WTC11 (cell line): ENCODE measurements at regions not wholly inside any gene's neighbourhood (a gene's known extent, or its start where the extent isn't known, plus 50 kb on each side); places are given as distances from the start of the nearest gene placed in this dataset.

Experiments used
- ATAC-seq: fragments of 200-7000 bp; cut with Tn5 transposase; 2 replicates; pipeline ENCODE4 v1.10.0; 2021; ENCODE audit warnings: mild to moderate bottlenecking, moderate library complexity
- CTCF ChIA-PET: fragments of 300-600 bp; sonication (Branson Sonifier 250); formaldehyde crosslinking; loops from one replicate; lab custom pipeline; 2021; ENCODE audit warnings: antibody characterized with exemption; lab: Charles Lee
- POLR2A ChIA-PET: fragments of 350-600 bp; sonication (Branson Sonifier 250); formaldehyde crosslinking; loops from one replicate; lab custom pipeline; 2021; ENCODE audit warnings: antibody characterized with exemption; lab: Charles Lee
- DNase-seq: peaks from one replicate; pipeline ENCODE4 v3.0.0; 2021; ENCODE audit warnings: low spot score
- H3K27ac Mint-ChIP-seq: 2 replicates; pipeline ENCODE4 v1.8.0; 2021; ENCODE audit warnings: mixed read lengths
- H3K27me3 Mint-ChIP-seq: 2 replicates; pipeline ENCODE4 v1.8.0; 2021; ENCODE audit warnings: low read depth, mild to moderate bottlenecking, moderate library complexity, mixed read lengths
- H3K36me3 Mint-ChIP-seq: 2 replicates; pipeline ENCODE4 v1.8.0; 2021; ENCODE audit warnings: mixed read lengths
- H3K4me1 Mint-ChIP-seq: 2 replicates; pipeline ENCODE4 v1.8.0; 2022; ENCODE audit warnings: mixed read lengths
- H3K4me3 Mint-ChIP-seq: 2 replicates; pipeline ENCODE4 v1.8.0; 2021; ENCODE audit warnings: mild to moderate bottlenecking, moderate library complexity, mixed read lengths
- H3K9me3 Mint-ChIP-seq: 2 replicates; pipeline ENCODE4 v1.8.0; 2021; ENCODE audit warnings: mixed read lengths
- AFF4 ChIP-seq: sonication (generic); formaldehyde crosslinking; IDR thresholded peaks from 2 replicates; pipeline ENCODE4 v1.8.1; 2023; ENCODE audit warnings: mild to moderate bottlenecking, missing genetic modification reagents, borderline replicate concordance
- E2F5 ChIP-seq: sonication (generic); formaldehyde crosslinking; IDR thresholded peaks from 2 replicates; pipeline ENCODE4 v1.8.1; 2022; ENCODE audit warnings: mild to moderate bottlenecking, moderate library complexity, missing genetic modification reagents
- FOXP1 ChIP-seq: sonication (generic); formaldehyde crosslinking; IDR thresholded peaks from 2 replicates; pipeline ENCODE4 v1.8.0; 2022; ENCODE audit warnings: missing genetic modification reagents, mild to moderate bottlenecking, moderate library complexity, borderline replicate concordance
- NR3C1 ChIP-seq: sonication (generic); formaldehyde crosslinking; conservative IDR thresholded peaks from 2 replicates; pipeline ENCODE4 v1.8.1; 2023; ENCODE audit warnings: low read depth, mild to moderate bottlenecking, missing genetic modification reagents
- RELA ChIP-seq: sonication (generic); formaldehyde crosslinking; IDR thresholded peaks from 2 replicates; pipeline ENCODE4 v1.8.1; 2022; ENCODE audit warnings: missing genetic modification reagents, mild to moderate bottlenecking, borderline replicate concordance
- TP53 ChIP-seq: sonication (generic); formaldehyde crosslinking; IDR thresholded peaks from 2 replicates; pipeline ENCODE4 v1.8.1; 2023; ENCODE audit warnings: mild to moderate bottlenecking, missing genetic modification reagents
- TF ChIP-seq, protein P1 (sequence below): sonication (generic); formaldehyde crosslinking; IDR thresholded peaks from 2 replicates; pipeline ENCODE4 v1.8.1; 2022; ENCODE audit warnings: mild to moderate bottlenecking, missing genetic modification reagents, moderate library complexity, borderline replicate concordance
- TF ChIP-seq, protein P2 (sequence below): sonication (generic); formaldehyde crosslinking; IDR thresholded peaks from 2 replicates; pipeline ENCODE4 v1.8.1; 2022; ENCODE audit warnings: low read depth, missing genetic modification reagents, borderline replicate concordance
- TF ChIP-seq, protein P3 (sequence below): sonication (generic); formaldehyde crosslinking; IDR thresholded peaks from 2 replicates; pipeline ENCODE4 v1.8.1; 2023; ENCODE audit warnings: mild to moderate bottlenecking, moderate library complexity, missing genetic modification reagents
- TF ChIP-seq, protein P4 (sequence below): sonication (generic); formaldehyde crosslinking; conservative IDR thresholded peaks from 2 replicates; pipeline ENCODE4 v1.8.1; 2023; ENCODE audit warnings: mild to moderate bottlenecking, low read depth, missing genetic modification reagents, moderate library complexity
- TF ChIP-seq, protein P5 (sequence below): fragments of 250-450 bp; sonication (Bioruptor Pico); IDR thresholded peaks from 2 replicates; pipeline ENCODE4 v1.9.0; 2021; ENCODE audit warnings: moderate library complexity, mild to moderate bottlenecking, inconsistent platforms, borderline replicate concordance

- TF ChIP-seq, protein P1, sequence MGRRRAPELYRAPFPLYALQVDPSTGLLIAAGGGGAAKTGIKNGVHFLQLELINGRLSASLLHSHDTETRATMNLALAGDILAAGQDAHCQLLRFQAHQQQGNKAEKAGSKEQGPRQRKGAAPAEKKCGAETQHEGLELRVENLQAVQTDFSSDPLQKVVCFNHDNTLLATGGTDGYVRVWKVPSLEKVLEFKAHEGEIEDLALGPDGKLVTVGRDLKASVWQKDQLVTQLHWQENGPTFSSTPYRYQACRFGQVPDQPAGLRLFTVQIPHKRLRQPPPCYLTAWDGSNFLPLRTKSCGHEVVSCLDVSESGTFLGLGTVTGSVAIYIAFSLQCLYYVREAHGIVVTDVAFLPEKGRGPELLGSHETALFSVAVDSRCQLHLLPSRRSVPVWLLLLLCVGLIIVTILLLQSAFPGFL (CRISPR knock-in tag) = no peak
These were observed 287.6 kb upstream of the STT3B start (continued) for GRCh38 chr3:31244929-31245817.

- no peak overlapping the region for H3K4me3 Mint-ChIP-seq
- TF ChIP-seq, protein P2, sequence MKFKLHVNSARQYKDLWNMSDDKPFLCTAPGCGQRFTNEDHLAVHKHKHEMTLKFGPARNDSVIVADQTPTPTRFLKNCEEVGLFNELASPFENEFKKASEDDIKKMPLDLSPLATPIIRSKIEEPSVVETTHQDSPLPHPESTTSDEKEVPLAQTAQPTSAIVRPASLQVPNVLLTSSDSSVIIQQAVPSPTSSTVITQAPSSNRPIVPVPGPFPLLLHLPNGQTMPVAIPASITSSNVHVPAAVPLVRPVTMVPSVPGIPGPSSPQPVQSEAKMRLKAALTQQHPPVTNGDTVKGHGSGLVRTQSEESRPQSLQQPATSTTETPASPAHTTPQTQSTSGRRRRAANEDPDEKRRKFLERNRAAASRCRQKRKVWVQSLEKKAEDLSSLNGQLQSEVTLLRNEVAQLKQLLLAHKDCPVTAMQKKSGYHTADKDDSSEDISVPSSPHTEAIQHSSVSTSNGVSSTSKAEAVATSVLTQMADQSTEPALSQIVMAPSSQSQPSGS (CRISPR knock-in tag) = no peak
- TF ChIP-seq NR3C1 (CRISPR knock-in tag) (no peak), TP53 (no peak), RELA (CRISPR knock-in tag) (no peak), E2F5 (no peak), AFF4 (CRISPR knock-in tag) (no peak), FOXP1 (CRISPR knock-in tag) (no peak)
- TF ChIP-seq, protein P3, sequence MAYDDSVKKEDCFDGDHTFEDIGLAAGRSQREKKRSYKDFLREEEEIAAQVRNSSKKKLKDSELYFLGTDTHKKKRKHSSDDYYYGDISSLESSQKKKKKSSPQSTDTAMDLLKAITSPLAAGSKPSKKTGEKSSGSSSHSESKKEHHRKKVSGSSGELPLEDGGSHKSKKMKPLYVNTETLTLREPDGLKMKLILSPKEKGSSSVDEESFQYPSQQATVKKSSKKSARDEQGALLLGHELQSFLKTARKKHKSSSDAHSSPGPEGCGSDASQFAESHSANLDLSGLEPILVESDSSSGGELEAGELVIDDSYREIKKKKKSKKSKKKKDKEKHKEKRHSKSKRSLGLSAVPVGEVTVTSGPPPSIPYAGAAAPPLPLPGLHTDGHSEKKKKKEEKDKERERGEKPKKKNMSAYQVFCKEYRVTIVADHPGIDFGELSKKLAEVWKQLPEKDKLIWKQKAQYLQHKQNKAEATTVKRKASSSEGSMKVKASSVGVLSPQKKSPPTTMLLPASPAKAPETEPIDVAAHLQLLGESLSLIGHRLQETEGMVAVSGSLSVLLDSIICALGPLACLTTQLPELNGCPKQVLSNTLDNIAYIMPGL = no peak
- TF ChIP-seq, protein P4, sequence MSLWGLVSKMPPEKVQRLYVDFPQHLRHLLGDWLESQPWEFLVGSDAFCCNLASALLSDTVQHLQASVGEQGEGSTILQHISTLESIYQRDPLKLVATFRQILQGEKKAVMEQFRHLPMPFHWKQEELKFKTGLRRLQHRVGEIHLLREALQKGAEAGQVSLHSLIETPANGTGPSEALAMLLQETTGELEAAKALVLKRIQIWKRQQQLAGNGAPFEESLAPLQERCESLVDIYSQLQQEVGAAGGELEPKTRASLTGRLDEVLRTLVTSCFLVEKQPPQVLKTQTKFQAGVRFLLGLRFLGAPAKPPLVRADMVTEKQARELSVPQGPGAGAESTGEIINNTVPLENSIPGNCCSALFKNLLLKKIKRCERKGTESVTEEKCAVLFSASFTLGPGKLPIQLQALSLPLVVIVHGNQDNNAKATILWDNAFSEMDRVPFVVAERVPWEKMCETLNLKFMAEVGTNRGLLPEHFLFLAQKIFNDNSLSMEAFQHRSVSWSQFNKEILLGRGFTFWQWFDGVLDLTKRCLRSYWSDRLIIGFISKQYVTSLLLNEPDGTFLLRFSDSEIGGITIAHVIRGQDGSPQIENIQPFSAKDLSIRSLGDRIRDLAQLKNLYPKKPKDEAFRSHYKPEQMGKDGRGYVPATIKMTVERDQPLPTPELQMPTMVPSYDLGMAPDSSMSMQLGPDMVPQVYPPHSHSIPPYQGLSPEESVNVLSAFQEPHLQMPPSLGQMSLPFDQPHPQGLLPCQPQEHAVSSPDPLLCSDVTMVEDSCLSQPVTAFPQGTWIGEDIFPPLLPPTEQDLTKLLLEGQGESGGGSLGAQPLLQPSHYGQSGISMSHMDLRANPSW (CRISPR knock-in tag) = no peak
- TF ChIP-seq, protein P5, sequence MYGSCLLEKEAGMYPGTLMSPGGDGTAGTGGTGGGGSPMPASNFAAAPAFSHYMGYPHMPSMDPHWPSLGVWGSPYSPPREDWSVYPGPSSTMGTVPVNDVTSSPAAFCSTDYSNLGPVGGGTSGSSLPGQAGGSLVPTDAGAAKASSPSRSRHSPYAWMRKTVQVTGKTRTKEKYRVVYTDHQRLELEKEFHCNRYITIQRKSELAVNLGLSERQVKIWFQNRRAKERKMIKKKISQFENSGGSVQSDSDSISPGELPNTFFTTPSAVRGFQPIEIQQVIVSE (CRISPR knock-in tag) = no peak
- ChIA-PET CTCF (no interaction called here), POLR2A (no interaction called here)
- peaks cover 4% of the 10 kb centered on the region; the same call in 1 of the 2 replicates for H3K9me3 Mint-ChIP-seq
- H3K36me3 Mint-ChIP-seq = no peaks in the 10 kb centered on the region
- H3K4me1 Mint-ChIP-seq = peaks cover 17% of the 10 kb centered on the region
- DNase-seq (no peak), ATAC-seq (no peak)
- H3K27ac Mint-ChIP-seq = no peak overlapping the region
- H3K27me3 Mint-ChIP-seq = no peaks in the 10 kb centered on the region
These were observed 286.2 kb upstream of the STT3B start for GRCh38 chr3:31246293-31247062.
